ENCODE measurements at regions not wholly inside any gene's neighbourhood (a gene's known extent, or its start where the extent isn't known, plus 50 kb on each side); places are given as distances from the start of the nearest gene placed in this dataset.
"Not testable (repeated sequence)": the region's sequence is repeated elsewhere in the genome, so short reads cannot be mapped to it uniquely, and the experiment has no call there.

DNA sequence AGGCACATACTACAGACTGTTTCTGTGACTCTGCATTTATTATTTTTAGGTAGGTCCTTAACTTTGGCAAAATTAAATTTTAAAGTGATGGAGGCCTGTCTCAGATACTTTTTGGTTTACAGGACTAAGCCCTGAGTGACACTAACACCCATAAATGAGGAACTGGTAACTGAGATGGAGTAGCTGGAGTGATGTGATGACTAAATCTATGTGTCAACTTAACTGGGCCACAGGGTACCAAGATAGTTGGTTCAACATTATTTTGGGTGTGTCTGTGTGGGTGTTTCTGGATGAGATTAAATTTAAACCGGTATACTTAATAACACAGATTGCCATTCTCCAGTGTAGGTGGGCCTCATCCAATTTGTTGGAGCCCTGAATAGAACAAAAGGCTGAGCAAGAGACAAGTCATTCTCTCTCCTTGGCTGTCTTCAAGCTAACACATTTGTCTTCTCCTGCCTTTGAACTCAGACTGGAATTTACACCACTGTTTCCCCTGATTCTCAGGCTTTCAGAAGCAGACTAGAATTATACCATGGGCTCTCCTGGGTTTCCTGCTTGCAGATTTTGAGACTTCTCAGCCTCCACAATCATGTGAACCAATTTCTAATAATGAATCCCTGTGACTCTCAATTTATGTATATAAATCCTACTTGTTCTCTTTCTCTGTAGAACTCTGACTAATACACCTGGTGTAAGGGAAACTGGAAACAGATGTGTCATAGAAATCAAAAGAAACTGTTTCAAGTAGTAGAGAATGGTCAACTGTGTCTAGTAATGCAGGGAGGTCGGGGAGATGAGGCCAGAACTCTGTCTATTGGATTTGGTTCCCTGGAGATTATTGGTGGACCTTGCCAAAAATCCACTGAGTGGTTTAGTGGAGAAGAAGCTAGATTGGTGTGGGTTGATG, 579.2 kb downstream of the EPM2A start:
- H3K4me3 ChIP-seq, result no peak overlapping the region
- DNase-seq (ENCODE audit: low spot score) (no peak), ATAC-seq (ENCODE audit: insufficient number of reproducible peaks, low FRiP score, low read depth) (no peak)
- H3K36me3 ChIP-seq, result no peaks in the 10 kb centered on the region
- no peaks in the 10 kb centered on the region for H3K9me3 ChIP-seq
- no peak overlapping the region for H3K27ac ChIP-seq
- no peaks in the 10 kb centered on the region for H3K27me3 ChIP-seq (replicated peaks; ENCODE audit: insufficient read depth)
- no peak for TF ChIP-seq CTCF (IDR thresholded peaks at IDR 0.05)
- H3K4me1 ChIP-seq (ENCODE audit: control insufficient read depth in 1 of 2, low read depth in 2 of 2), result no peaks in the 10 kb centered on the region

DNA sequence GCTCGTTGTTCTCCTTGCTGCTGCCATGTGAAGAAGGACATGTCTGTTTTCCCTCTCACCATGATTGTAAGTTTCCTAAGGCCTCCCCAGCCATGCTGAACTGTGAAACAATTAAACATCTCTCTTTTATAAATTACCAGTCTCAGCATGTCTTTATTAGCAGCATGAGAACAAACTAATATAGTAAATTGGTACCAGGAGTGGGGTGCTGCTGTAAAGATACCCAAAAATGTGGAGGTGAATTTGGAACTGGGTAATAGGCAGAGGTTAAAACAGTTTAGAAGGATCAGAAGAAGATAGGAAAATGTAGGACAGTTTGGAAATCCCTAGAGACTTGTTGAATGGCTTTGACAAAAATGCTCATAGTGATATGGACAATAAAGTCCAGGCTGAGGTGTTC, 576.7 kb downstream of the EPM2A start:
- not testable (repeated sequence) for H3K27me3 ChIP-seq (replicated peaks; ENCODE audit: insufficient read depth); H3K4me1 ChIP-seq (ENCODE audit: control insufficient read depth in 1 of 2, low read depth in 2 of 2); ATAC-seq (ENCODE audit: insufficient number of reproducible peaks, low FRiP score, low read depth)

GRCh38 chr6:145159921-145160320, 575.4 kb downstream of the EPM2A start:
- Histone ChIP-seq H3K4me3 (no peak overlapping the region), H3K27ac (no peak overlapping the region), H3K27me3 (replicated peaks; ENCODE audit: insufficient read depth) (no peaks in the 10 kb centered on the region), H3K9me3 (no peaks in the 10 kb centered on the region), H3K36me3 (no peaks in the 10 kb centered on the region), H3K4me1 (ENCODE audit: control insufficient read depth in 1 of 2, low read depth in 2 of 2) (no peaks in the 10 kb centered on the region)
- TF ChIP-seq CTCF (IDR thresholded peaks at IDR 0.05), result no peak
- DNase-seq (ENCODE audit: low spot score), result no peak
- no peak for ATAC-seq (ENCODE audit: insufficient number of reproducible peaks, low FRiP score, low read depth)

More for the DNA sequence above, 576.7 kb downstream of the EPM2A start:
- not testable (repeated sequence) for DNase-seq (ENCODE audit: low spot score); H3K36me3 ChIP-seq; H3K27ac ChIP-seq; H3K4me3 ChIP-seq; H3K9me3 ChIP-seq

GRCh38 chr6:145161501-145161900, 573.8 kb downstream of the EPM2A start:
- Histone ChIP-seq H3K27ac (no peak overlapping the region), H3K4me1 (ENCODE audit: control insufficient read depth in 1 of 2, low read depth in 2 of 2) (no peaks in the 10 kb centered on the region), H3K9me3 (no peaks in the 10 kb centered on the region), H3K36me3 (no peaks in the 10 kb centered on the region), H3K4me3 (no peak overlapping the region), H3K27me3 (replicated peaks; ENCODE audit: insufficient read depth) (no peaks in the 10 kb centered on the region)
- DNase-seq (ENCODE audit: low spot score), result no peak
- ATAC-seq (ENCODE audit: insufficient number of reproducible peaks, low FRiP score, low read depth), result no peak
- no peak for TF ChIP-seq CTCF (IDR thresholded peaks at IDR 0.05)

DNA sequence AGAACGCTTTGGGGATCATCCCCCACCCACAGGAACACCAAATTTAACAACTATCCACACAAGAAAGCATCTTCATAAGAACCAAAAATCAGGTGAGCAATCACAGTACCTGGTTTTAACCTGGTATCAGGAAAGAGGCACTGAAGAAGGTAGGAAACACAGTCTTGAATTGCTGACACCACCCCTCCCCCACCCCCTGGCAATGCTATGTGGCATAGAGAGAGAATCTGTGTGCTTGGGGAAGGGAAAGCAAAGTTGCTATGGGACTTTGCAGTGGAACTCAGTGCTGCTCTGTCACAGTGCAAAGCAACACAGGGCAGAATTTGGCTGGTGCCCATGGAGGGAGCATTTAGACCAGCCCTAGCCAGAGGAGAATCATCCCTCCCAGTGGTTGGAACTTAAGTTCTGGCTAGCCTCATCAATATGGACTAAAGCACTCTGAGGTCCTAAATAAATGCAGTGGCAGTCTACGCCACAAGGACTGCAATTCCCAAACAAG, 565.5 kb downstream of the EPM2A start:
- no peak overlapping the region for H3K27ac ChIP-seq
- no peaks in the 10 kb centered on the region for H3K27me3 ChIP-seq (replicated peaks; ENCODE audit: insufficient read depth)
- H3K4me1 ChIP-seq (ENCODE audit: control insufficient read depth in 1 of 2, low read depth in 2 of 2), result no peaks in the 10 kb centered on the region
- no peak for ATAC-seq (ENCODE audit: insufficient number of reproducible peaks, low FRiP score, low read depth)
- TF ChIP-seq CTCF (IDR thresholded peaks at IDR 0.05), result no peak
- H3K9me3 ChIP-seq, result no peaks in the 10 kb centered on the region
- H3K4me3 ChIP-seq, result no peak overlapping the region
- DNase-seq (ENCODE audit: low spot score), result no peak
- no peaks in the 10 kb centered on the region for H3K36me3 ChIP-seq
